H1 (cell line): ENCODE measurements at regions not wholly inside any gene's neighbourhood (a gene's known extent, or its start where the extent isn't known, plus 50 kb on each side); places are given as distances from the start of the nearest gene placed in this dataset.

Experiments used
- GABPA ChIP-seq: IDR thresholded peaks from 2 replicates; pipeline ENCODE4 v1.6.1; 2011; ENCODE audit warnings: mild to moderate bottlenecking, low read length, moderate library complexity, borderline replicate concordance; ENCODE audit not compliant: insufficient read depth
- JUND ChIP-seq: IDR thresholded peaks from 2 replicates; pipeline ENCODE4 v1.6.1; 2011; ENCODE audit warnings: mild to moderate bottlenecking, improper control_type of control experiment, low read length
- RBBP5 ChIP-seq: IDR thresholded peaks from 2 replicates; pipeline ENCODE4 v1.7.1; 2012; ENCODE audit warnings: low read depth, mild to moderate bottlenecking, inconsistent platforms, low read length, moderate library complexity, borderline replicate concordance

DNA sequence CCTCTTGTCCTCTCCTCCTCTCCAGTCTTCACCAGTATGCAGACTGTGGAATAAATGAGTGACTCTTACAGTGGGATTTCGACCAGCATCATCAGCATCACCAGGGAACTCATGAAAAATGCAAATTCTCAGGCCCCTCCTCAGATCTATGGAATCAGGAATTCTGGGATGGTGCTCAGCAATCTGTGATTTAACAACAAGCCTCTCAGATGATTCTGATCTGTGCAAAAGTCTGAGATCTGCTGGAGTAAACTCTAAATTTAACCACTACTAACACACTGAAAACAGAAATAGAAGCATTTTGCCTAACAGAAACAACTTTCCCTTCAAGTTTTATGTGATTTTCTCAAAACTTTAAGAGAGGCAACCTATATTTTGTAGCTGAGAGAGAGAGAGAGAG lies 124.8 kb upstream of the FAM3C start (continued):
- no peak for TF ChIP-seq JUND
- TF ChIP-seq GABPA = no peak
- TF ChIP-seq RBBP5 = no peak
- TF ChIP-seq, all 59 proteins: peak for 0
